Spleen (tissue), 11 donors: ENCODE measurements at regions not wholly inside any gene's neighbourhood (a gene's known extent, or its start where the extent isn't known, plus 50 kb on each side); places are given as distances from the start of the nearest gene placed in this dataset.

Experiments
- DNase-seq: peaks from one replicate; pipeline ENCODE4 v3.0.0-alpha.2; 2020
- H3K27ac ChIP-seq, 8 donors: fragments of 200-600 bp; sonication (generic) in 7 of 8; 1 replicate in 4 of 8; 2 replicates in 4 of 8; pipeline versions ENCODE4 v1.5.0 to v1.8.0; 2016 to 2021; ENCODE audit warnings: inconsistent platforms in 4 of 8, mild to moderate bottlenecking in 4 of 8, moderate library complexity in 1 of 8
- H3K27me3 ChIP-seq, 7 donors: fragments of 200-600 bp; sonication (generic) in 6 of 7; replicated peaks in 1 of 7; 1 replicate in 4 of 7; 2 replicates in 3 of 7; pipeline versions ENCODE4 v1.5.0 to v1.8.0; 2016 to 2021; ENCODE audit warnings: inconsistent platforms in 3 of 7, mild to moderate bottlenecking in 1 of 7
- H3K36me3 ChIP-seq, 6 donors: fragments of 200-600 bp; sonication (generic) in 5 of 6; 1 replicate in 4 of 6; 2 replicates in 2 of 6; pipeline versions ENCODE4 v1.5.0 to v1.8.0; 2016 to 2021; ENCODE audit warnings: inconsistent platforms in 2 of 6
- H3K4me1 ChIP-seq, 6 donors: fragments of 200-600 bp; sonication (generic) in 5 of 6; 1 replicate in 3 of 6; 2 replicates in 3 of 6; pipeline versions ENCODE4 v1.5.0 to v1.8.0; 2016 to 2021; ENCODE audit warnings: inconsistent platforms in 3 of 6
- H3K4me3 ChIP-seq, 8 donors: fragments of 200-600 bp; sonication (generic) in 7 of 8; 1 replicate in 4 of 8; 2 replicates in 4 of 8; pipeline versions ENCODE4 v1.5.0 to v1.8.0; 2016 to 2021; ENCODE audit warnings: inconsistent platforms in 4 of 8, mild to moderate bottlenecking in 4 of 8, moderate library complexity in 2 of 8
- H3K9me3 ChIP-seq, 8 donors: fragments of 200-600 bp; sonication (generic) in 7 of 8; 1 replicate in 4 of 8; 2 replicates in 4 of 8; pipeline versions ENCODE4 v1.5.0 to v1.8.0; 2016 to 2021; ENCODE audit warnings: inconsistent platforms in 4 of 8
- POLR2A ChIP-seq, 3 donors: fragments of 450-650 bp; IDR thresholded peaks; one replicate each; pipeline ENCODE4 v1.5.1; 2017; ENCODE audit warnings: antibody characterized with exemption in 3 of 3, mild to moderate bottlenecking in 1 of 3
- POLR2AphosphoS5 ChIP-seq, 3 donors: sonication (generic); formaldehyde crosslinking; IDR thresholded peaks; one replicate each; pipeline ENCODE4 v1.5.1; 2017; ENCODE audit warnings: antibody characterized with exemption in 3 of 3
- WGBS, 5 donors: extraction: QIAGEN DNeasy Blood & Tissue Kit in 3 of 5; methylation state at CpG; one replicate each; pipeline versions ENCODE4 v1.1.5 to v1.1.7; 2013 to 2018; 5-methylcytosine and 5-hydroxymethylcytosine counted together
- intact Hi-C: fragments of 100-400 bp; cut with DNase I; formaldehyde crosslinking; loops from one replicate; pipeline ENCODE4 v1.15.0; 2023; ENCODE audit warnings: low total_unique reads
- TF ChIP-seq, protein P1 (sequence below), 11 experiments: fragments of 200-600 bp in 7 of 11; fragments of 450-650 bp in 4 of 11; sonication (generic) in 4 of 11; IDR thresholded peaks in 8 of 11; conservative IDR thresholded peaks in 3 of 11; 1 replicate in 7 of 11; 2 replicates in 4 of 11; pipeline versions ENCODE4 v1.4.0 to v1.8.0; 2016 to 2021; ENCODE audit warnings: antibody characterized with exemption in 11 of 11, inconsistent platforms in 4 of 11, mild to moderate bottlenecking in 1 of 11
- donor health status: healthy with polysubstance abuse.
- donor health status: DM: no; HTN: no; CAD: no; lungs with moderate emphysema.
- donor health status: DM: no; HTN: no; CAD: no.
- donor health status: Bipolar disorder and iron deficiency.
- donor health status: healthy.
- donor health status: DM: no; HTN: no; CAD: no.
- donor health status: DM: yes; HTN: yes; CAD: no.

DNA sequence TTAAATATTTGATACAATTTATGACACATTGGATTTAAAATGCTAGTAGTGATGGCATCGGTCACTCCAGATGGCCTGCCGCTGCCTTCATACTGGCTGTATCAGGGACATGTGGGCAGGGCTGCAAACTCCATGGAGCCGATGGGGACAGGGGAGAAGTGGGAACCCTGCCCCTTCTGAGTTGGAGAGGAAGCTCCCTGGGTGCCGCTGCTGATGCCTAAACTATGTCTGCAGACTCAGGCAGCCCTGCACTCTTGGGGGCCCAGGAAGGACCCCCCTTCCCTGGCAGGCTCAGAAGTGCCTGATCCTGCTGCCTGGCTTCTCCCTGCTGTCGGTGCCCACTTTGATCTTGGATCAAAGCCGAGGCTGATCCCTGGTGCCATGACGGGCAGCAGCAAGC lies 1522.1 kb downstream of the OTOL1 start:
- DNase-seq = no peak
- H3K4me1 ChIP-seq = no peaks in the 10 kb centered on the region
- H3K4me3 ChIP-seq = no peak overlapping the region
- TF ChIP-seq, protein P1, sequence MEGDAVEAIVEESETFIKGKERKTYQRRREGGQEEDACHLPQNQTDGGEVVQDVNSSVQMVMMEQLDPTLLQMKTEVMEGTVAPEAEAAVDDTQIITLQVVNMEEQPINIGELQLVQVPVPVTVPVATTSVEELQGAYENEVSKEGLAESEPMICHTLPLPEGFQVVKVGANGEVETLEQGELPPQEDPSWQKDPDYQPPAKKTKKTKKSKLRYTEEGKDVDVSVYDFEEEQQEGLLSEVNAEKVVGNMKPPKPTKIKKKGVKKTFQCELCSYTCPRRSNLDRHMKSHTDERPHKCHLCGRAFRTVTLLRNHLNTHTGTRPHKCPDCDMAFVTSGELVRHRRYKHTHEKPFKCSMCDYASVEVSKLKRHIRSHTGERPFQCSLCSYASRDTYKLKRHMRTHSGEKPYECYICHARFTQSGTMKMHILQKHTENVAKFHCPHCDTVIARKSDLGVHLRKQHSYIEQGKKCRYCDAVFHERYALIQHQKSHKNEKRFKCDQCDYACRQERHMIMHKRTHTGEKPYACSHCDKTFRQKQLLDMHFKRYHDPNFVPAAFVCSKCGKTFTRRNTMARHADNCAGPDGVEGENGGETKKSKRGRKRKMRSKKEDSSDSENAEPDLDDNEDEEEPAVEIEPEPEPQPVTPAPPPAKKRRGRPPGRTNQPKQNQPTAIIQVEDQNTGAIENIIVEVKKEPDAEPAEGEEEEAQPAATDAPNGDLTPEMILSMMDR (IDR thresholded peaks at IDR 0.05 in 8 of 11, conservative IDR thresholded peaks at IDR 0.05 in 3 of 11) = no peak
- TF ChIP-seq POLR2AphosphoS5 (IDR thresholded peaks at IDR 0.05) (no peak), POLR2A (IDR thresholded peaks at IDR 0.05) (no peak)
- no peaks in the 10 kb centered on the region for H3K27me3 ChIP-seq
- peaks cover 0 to 26% (median 14%) of the 10 kb centered on the region in 8 donors for H3K9me3 ChIP-seq
- no peaks in the 10 kb centered on the region for H3K36me3 ChIP-seq
- intact Hi-C loops = no loop called here
- 79 to 95% (median 89%) methylated on average over 4 to 7 of the region's 7 CpGs for WGBS, 5 donors
- no peak overlapping the region for H3K27ac ChIP-seq

DNA sequence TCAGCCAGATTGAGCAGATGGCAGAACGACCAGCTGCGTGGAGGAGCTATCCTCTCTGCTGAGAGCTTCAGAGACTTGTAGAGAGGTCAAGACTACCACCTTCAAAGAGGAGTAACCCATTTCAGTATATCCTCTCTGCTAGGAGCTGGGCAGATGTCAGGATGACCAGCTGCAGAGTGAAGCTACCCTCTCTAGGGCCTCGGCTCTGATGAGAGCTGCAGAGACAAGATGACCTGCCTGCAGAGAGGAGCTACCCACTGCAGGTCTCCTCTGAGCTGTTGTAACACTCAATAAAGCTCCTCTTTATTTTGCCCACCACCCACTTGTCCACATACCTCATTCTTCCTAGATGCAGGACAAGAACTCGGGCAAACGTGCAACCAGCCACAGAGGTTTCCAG lies 1522.7 kb downstream of the OTOL1 start:
- TF ChIP-seq POLR2AphosphoS5 (IDR thresholded peaks at IDR 0.05) (no peak), POLR2A (IDR thresholded peaks at IDR 0.05) (no peak)
- TF ChIP-seq, protein P1 (IDR thresholded peaks at IDR 0.05 in 8 of 11, conservative IDR thresholded peaks at IDR 0.05 in 3 of 11) = no peak
- intact Hi-C loops = no loop called here
- Histone ChIP-seq H3K36me3 (no peaks in the 10 kb centered on the region), H3K4me1 (no peaks in the 10 kb centered on the region), H3K27ac (no peak overlapping the region), H3K4me3 (no peak overlapping the region), H3K27me3 (no peaks in the 10 kb centered on the region), H3K9me3 (peaks cover 0 to 26% (median 14%) of the 10 kb centered on the region in 8 donors)
- DNase-seq = no peak
- WGBS, 5 donors = 60 to 89% (median 77%) methylated on average over 4 to 5 of the region's 5 CpGs

DNA sequence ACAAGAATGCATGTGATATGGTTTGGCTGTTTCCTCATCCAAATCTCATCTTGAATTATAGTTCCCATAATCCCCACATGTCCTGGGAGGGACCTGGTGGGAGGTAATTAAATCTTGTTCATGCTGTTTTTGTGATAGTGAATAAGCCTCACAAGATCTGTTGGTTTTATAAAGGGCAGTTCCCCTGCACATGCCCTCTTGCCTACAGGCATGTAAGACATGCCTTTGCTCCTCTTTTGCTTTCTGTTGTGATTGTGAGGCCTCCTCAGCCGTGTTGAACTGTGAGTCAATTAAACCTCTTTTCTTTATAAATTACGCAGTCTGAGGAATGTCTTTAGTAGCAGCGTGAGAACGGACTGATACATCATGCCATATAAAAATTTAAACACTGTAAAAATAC lies 1537.0 kb downstream of the OTOL1 start:
- intact Hi-C loops = no loop called here
- Histone ChIP-seq H3K27ac (no peak overlapping the region), H3K4me1 (no peaks in the 10 kb centered on the region), H3K36me3 (no peaks in the 10 kb centered on the region), H3K9me3 (no peaks in the 10 kb centered on the region), H3K4me3 (no peak overlapping the region), H3K27me3 (no peaks in the 10 kb centered on the region)
- WGBS, 5 donors = 77 to 92% (median 82%) methylated on average over 4 of the region's 4 CpGs
- no peak for DNase-seq
- TF ChIP-seq, protein P1 (IDR thresholded peaks at IDR 0.05 in 8 of 11, conservative IDR thresholded peaks at IDR 0.05 in 3 of 11) = no peak
- TF ChIP-seq POLR2AphosphoS5 (IDR thresholded peaks at IDR 0.05) (no peak), POLR2A (IDR thresholded peaks at IDR 0.05) (no peak)

DNA sequence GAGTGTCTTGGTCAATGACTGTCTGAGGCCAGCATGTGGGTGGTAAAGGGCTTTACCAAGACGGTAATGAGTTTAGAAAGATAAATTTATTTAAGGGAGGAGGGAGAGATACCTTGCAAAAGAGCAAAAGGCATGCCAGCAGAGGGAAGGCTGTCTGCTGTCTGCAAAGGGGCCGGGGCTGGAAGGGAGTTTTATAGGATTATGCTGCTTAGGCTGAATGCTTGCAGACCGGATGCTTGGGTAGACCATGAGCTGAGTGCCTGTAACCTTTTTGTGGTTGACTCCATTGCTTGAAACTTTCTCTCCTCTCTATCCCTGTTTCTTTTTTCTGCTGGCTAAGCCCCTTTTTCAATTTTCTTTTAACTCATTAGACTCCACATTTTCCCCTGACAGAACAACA lies 1543.0 kb downstream of the OTOL1 start:
- TF ChIP-seq POLR2AphosphoS5 (IDR thresholded peaks at IDR 0.05) = no peak
- peaks cover 0 to 10% (median 0%) of the 10 kb centered on the region in 8 donors for H3K9me3 ChIP-seq
- H3K36me3 ChIP-seq = no peaks in the 10 kb centered on the region
- H3K27ac ChIP-seq = no peak overlapping the region
- H3K4me1 ChIP-seq = no peaks in the 10 kb centered on the region
- no peaks in the 10 kb centered on the region for H3K27me3 ChIP-seq
- WGBS, 5 donors = 71 to 88% (median 82%) methylated on average over 3 of the region's 3 CpGs
- intact Hi-C loops = no loop called here
- H3K4me3 ChIP-seq = no peak overlapping the region
- no peak for DNase-seq

DNA sequence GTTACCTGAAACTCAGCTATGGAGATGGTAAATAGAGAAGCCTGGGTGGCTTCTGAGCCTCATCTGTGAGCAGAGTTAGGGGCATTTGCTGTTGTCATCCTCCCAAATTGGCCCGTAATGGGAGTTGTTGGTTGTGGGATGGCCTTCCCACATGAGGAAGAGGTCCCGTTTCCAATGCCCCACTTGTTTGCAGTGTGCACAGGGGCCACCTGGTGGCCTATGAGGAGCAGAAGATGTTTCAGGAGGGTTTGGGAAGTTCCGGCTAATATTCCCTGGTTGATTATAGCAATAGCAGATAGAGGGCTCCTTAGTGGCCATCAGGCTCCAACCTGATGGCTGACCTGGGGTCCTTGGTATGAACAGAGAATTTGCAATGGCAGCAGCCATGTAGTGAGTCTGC lies 1546.5 kb downstream of the OTOL1 start:
- DNase-seq = no peak
- 19 to 60% (median 31%) methylated on average over 3 of the region's 3 CpGs for WGBS, 5 donors

More for the DNA sequence above, 1546.5 kb downstream of the OTOL1 start:
- Histone ChIP-seq H3K27me3 (no peaks in the 10 kb centered on the region), H3K9me3 (peaks cover 0 to 10% (median 0%) of the 10 kb centered on the region in 8 donors), H3K4me3 (no peak overlapping the region), H3K4me1 (no peaks in the 10 kb centered on the region), H3K27ac (no peak overlapping the region), H3K36me3 (no peaks in the 10 kb centered on the region)
- TF ChIP-seq, protein P1 (IDR thresholded peaks at IDR 0.05 in 8 of 11, conservative IDR thresholded peaks at IDR 0.05 in 3 of 11) = peak in 1 of 11 experiments; percentile 15
- TF ChIP-seq POLR2A (IDR thresholded peaks at IDR 0.05) = no peak
- intact Hi-C loops = no loop called here
